GM21367 (cell line): ENCODE measurements at regions not wholly inside any gene's neighbourhood (a gene's known extent, or its start where the extent isn't known, plus 50 kb on each side); places are given as distances from the start of the nearest gene placed in this dataset.
"Not testable (repeated sequence)": the region's sequence is repeated elsewhere in the genome, so short reads cannot be mapped to it uniquely, and the experiment has no call there.

Experiments used
- ATAC-seq: cut with Tn5 transposase; IDR thresholded peaks from one replicate; pipeline ENCODE4 v1.9.1; 2021; ENCODE audit not compliant: unreplicated experiment

- no peak for ATAC-seq
Measured at GRCh38 chr10:85105614-85106255, 777.3 kb downstream of the CCSER2 start.

GRCh38 chr10:85111271-85111670 is 782.9 kb downstream of the CCSER2 start:
- ATAC-seq = no peak

DNA sequence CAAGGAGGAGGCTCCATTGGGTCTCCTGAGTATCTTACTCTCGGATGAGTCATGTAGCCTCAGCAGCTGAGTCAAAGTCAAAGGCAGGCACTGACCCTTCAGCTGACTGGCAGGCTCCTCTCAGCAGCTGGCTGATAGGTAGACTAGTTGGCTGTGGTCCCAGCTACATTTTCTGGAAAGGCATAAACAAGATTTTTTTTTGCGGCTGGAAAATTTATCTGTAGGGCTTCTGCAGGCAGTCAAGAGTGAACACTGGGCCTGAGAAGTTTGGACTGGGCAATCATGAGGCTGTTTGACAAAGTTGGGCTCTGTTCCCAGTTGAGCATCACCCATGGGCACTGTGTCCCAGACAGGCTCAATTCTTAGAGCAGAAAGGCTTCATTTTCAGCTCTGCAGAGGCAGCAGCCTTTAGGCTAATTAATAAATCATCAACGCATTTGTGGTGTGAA is 796.2 kb downstream of the CCSER2 start:
- ATAC-seq = no peak

- ATAC-seq = no peak
Measured at GRCh38 chr10:85137253-85137652, 808.9 kb downstream of the CCSER2 start.

DNA sequence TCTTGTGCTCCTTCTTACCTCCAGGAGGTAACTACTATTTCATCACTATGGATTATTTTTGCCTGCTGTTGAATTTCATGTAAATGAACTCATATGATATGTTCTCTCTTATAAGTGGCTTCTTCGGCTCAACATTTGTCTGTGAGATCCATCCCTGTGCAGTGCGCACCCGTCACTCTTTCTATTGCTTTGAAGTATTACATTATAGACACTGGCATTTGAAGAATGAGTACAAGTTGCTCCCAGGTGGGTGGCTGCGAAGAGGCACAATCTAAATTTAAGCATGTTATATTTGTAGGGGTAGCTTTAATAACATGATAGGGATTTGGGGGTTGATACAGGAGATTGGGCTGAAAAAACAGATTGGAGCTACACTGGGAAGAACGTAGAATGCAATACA is 809.7 kb downstream of the CCSER2 start:
- ATAC-seq = no peak

- ATAC-seq = no peak
Measured at GRCh38 chr10:85139124-85139523, 810.7 kb downstream of the CCSER2 start.

GRCh38 chr10:85141520-85141919 is 813.1 kb downstream of the CCSER2 start:
- ATAC-seq = not testable (repeated sequence)

DNA sequence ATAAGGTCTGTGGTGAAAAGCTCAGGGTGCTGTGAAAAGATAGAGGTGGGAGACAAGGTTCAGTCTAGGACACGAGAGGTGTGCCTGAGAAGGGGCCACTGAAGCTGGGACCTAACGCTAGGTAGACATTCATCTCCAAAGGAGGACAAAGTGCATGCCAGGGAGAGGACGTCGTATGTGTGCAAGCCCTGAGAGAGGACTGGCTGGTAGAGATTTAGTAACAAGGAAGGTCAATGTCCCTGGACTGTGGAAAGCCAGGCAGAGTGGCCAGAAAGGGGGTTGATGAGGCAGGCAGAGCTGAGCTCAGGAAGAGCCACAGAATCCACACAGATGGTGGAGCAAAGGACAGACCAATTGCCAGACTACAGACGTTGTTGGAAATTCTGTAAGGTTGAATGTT is 817.6 kb downstream of the CCSER2 start:
- no peak for ATAC-seq

DNA sequence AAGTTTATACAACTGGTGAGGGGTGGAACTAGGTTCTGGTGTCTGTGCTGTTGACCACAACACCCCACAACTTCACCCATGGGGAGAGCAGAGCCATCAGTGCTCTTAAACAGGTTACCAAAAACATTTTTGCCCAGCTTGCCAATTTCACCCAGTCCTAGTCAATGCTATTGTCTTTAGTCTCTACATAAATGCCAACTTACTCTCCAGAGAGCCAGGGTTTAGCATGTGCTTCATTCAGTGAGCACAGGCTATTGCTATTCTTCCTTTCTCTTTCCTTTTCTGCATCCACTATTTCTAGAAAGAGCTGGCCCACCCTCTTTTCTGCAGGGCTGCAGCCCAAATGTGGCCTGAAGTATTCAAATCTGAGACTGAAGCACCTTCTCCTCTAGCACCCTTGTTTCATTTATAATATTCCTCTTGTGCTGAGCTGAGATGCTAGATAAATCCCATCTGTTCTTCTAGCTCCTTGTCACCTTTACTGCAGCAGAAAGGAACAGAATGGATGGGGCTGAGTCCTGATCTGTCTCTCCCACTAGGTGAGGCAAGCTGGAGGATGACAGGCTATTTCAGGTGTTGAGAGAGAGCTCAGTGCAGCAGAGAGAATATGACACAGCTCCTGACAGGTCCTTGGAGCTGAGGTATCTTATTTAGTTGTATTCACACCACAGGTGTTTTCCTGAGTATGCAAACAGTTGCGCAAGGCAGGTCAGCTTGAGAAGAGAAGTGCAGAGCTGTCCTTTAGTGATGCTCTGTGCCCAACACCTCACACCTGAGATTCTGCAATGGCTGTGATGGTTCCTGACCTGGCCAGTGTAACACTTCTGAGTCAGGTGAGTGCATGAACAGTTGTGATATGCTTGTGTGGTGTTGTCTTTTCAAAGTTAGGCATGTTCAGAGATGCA is 819.2 kb downstream of the CCSER2 start:
- ATAC-seq = no peak

- no peak for ATAC-seq
Measured at GRCh38 chr10:85148693-85149640, 820.6 kb downstream of the CCSER2 start.

GRCh38 chr10:85149766-85150165 is 821.4 kb downstream of the CCSER2 start:
- ATAC-seq = no peak

DNA sequence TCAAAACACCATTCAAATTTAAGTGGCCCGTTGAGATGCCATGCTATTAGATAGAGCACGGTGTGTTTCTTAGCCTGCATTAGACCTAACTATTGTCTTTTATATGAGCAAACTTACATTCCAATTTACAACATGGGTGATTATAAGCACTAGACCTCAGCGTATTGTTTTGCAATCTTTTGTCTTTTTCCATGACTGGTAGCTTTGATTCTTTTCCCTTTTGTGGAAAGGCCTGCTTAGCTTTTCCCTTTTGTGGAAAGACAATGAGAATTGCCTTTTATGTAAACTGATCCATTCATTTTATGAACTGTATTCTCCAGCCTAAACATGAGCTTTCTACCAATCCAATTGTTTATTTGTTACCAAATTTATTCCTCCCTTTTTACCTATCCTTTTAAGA is 823.1 kb downstream of the CCSER2 start:
- no peak for ATAC-seq

- no peak for ATAC-seq
Measured at GRCh38 chr10:85152496-85152895, 824.1 kb downstream of the CCSER2 start.

- no peak for ATAC-seq
Measured at GRCh38 chr10:85152911-85153310, 824.5 kb downstream of the CCSER2 start.

DNA sequence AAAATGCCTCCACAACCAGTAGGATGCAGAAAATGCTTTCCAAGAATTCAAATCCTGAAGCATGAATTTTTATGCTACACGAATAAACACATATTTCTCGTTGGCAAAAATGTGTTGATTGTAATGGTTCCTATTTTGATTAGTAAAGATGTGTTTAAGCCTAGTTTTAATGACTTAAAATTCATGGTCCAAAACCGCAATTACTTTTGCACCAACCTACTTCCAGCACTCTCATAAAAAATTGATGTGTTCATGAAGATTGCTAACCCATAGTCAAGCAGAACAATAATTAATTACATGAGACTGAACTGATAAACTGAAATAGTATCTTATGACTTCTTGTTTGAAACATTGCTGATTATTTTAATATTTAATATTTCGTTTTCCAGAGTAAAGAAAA is 828.8 kb downstream of the CCSER2 start:
- no peak for ATAC-seq

DNA sequence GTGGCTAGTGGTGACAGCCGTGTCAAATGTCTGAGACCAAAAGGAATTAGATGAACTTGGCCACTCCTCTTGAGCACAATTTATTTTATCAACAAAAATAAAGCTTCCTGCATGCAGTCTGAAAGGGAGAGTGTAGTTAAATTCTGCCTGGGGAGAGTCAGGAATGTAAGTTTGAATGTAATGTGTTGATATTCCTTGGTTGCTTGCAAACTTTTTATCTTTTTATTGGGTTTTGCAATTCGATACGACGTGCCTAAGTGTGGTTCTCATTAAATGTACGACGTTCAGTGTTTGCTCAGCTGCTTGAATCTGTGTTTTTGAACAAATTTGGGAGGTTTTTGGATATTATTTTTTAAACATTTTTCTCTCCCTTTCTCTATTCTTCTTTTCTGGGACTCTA is 839.9 kb downstream of the CCSER2 start:
- no peak for ATAC-seq

DNA sequence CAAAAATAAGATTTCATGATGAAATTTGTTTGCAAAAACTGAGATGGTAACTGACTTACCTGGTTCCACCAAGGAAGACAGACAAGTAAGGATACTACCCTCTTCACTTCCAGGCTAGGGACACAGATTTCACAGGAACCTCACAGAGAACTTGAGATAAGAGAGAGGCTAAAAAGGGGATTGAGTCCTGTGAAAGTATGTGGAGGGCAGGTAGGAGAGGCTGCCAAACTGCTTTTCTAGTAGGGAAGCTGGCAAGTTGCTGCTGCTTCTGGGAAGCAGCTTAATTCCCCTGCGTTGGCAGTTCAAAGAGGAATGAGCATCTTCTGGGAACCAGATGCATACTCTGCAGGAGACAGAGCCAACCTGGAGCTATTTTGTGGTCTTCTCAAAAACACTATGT is 841.6 kb downstream of the CCSER2 start:
- ATAC-seq = no peak

DNA sequence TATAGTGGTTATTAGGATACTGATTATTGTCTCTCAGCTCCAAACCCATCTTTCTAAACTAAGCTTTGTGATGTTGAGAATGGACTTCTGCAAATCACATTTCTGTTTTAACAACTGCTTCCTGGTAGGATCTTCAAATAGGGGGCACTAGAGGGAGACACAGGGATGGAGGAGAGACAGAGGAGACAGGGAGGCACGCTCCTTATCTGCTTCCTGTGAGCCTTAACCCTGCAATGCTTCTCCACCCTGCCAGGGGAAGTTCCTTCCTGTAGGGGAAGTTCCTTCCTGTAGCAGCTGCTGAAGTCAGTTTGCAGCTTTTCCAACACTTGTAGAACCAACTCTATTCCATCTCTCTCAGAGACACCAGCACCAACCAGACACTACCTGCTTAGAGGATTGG is 847.2 kb downstream of the CCSER2 start:
- no peak for ATAC-seq

- no peak for ATAC-seq
Measured at GRCh38 chr10:85177767-85178166, 849.4 kb downstream of the CCSER2 start.

- no peak for ATAC-seq
Measured at GRCh38 chr10:85187047-85187446, 858.7 kb downstream of the CCSER2 start.

DNA sequence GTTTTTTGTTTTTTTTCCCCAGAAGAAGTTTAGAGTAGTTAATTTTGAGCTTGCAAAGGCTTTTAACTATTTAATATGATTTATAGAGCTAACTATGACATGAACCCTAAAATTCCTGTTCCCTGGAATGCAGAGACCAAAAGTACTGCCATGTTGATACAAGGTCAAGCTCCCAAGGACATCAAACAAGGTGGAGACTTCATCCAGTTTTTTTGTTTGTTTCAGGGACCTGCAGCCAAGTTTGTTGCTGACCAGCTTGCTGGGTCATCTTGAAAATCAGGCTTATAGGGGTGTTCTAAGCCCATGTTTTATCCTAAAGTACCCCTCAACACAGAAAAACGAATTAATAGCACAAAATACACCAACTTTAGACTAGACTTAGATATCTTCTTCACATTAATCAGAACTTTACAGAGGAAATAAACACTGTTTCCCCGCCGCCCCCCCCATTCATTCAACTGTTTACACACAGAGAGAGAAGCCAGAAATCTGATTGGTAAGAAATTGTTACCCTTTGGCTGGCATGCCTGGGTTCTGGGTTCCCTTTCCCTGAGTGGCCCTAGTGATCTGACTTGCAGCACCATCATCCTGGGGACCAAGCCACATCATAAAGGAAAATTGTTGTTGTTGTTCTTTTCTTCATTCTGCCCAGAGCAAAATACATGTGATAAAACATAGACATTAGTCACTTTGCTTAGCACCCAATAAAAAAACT is 860.5 kb downstream of the CCSER2 start:
- no peak for ATAC-seq
